H1 (cell line): ENCODE measurements at regions not wholly inside any gene's neighbourhood (a gene's known extent, or its start where the extent isn't known, plus 50 kb on each side); places are given as distances from the start of the nearest gene placed in this dataset.

Source experiments
- HDAC2 ChIP-seq, 2 experiments: fragments of 300-600 bp in 1 of 2; sonication (generic) in 1 of 2; IDR thresholded peaks; 2 replicates each; pipeline ENCODE4 v1.6.1; 2011 to 2012; ENCODE audit warnings: low read depth in 2 of 2, low read length in 2 of 2, mild to moderate bottlenecking in 2 of 2, moderate library complexity in 2 of 2, borderline replicate concordance in 1 of 2, inconsistent platforms in 1 of 2
- MAFK ChIP-seq: IDR thresholded peaks from 2 replicates; pipeline ENCODE4 v1.6.1; 2012; ENCODE audit warnings: low read depth, mild to moderate bottlenecking, improper control_type of control experiment, low read length
- SAP30 ChIP-seq: fragments of 300-600 bp; sonication (generic); IDR thresholded peaks from 2 replicates; pipeline ENCODE4 v1.7.1; 2012; ENCODE audit warnings: low read length, moderate library complexity, mild to moderate bottlenecking, inconsistent platforms; ENCODE audit not compliant: insufficient read depth, insufficient replicate concordance

DNA sequence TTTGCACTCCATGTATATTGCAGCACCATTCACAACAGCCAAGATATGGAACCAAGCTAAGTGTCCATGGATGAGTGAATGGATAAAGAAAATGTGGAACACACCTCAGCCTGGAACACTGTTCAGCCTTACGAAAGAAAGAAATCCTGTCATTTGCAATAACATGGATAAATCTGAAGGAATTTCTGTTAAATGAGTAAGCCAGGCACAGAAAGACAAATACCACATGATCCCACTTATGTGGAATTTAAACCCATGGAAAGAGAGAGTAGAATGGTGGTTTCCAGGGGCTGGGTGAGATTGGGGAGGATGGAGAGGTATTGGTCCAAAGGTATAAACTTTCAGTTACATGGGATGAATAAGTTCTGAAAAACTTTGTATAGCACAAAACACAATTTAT is 228.9 kb upstream of the CD180 start (continued):
- TF ChIP-seq MAFK (no peak), HDAC2 (IDR thresholded peaks at IDR 0.05; ENCODE audit: borderline replicate concordance in 1 of 2, low read depth in 2 of 2, low read length in 2 of 2) (no peak), SAP30 (no peak)
